HEK293T (cell line): ENCODE measurements at regions not wholly inside any gene's neighbourhood (a gene's known extent, or its start where the extent isn't known, plus 50 kb on each side); places are given as distances from the start of the nearest gene placed in this dataset.

Experiments used
- CTCF ChIA-PET: fragments of 350-600 bp; formaldehyde crosslinking; extraction: SDS; loops from one replicate; lab custom pipeline; 2021; ENCODE audit warnings: antibody characterized with exemption, inconsistent platforms; lab: Yijun Ruan, JAX
- POLR2A ChIA-PET: fragments of 350-600 bp; formaldehyde crosslinking; extraction: SDS; loops from one replicate; lab custom pipeline; 2020; ENCODE audit warnings: antibody characterized with exemption, inconsistent platforms; lab: Yijun Ruan, JAX
- DNase-seq: peaks from one replicate; pipeline ENCODE4 v3.0.0; 2012; ENCODE audit warnings: mixed read lengths; ENCODE audit errors: extremely low spot score
- ARNT ChIP-seq: fragments of 450-650 bp; IDR thresholded peaks from 2 replicates; pipeline ENCODE4 v1.6.1; 2017; ENCODE audit warnings: mild to moderate bottlenecking
- BHLHE40 ChIP-seq: fragments of 450-650 bp; IDR thresholded peaks from 2 replicates; pipeline ENCODE4 v1.6.1; 2016; ENCODE audit warnings: mild to moderate bottlenecking, moderate library complexity, borderline replicate concordance
- CTBP1 ChIP-seq: fragments of 450-650 bp; IDR thresholded peaks from 2 replicates; pipeline ENCODE4 v1.6.1; 2016; ENCODE audit warnings: borderline replicate concordance
- ELF4 ChIP-seq: fragments of 450-650 bp; IDR thresholded peaks from 2 replicates; pipeline ENCODE4 v1.6.1; 2017; ENCODE audit warnings: antibody characterized with exemption
- FOXA1 ChIP-seq: fragments of 450-650 bp; IDR thresholded peaks from 2 replicates; pipeline ENCODE4 v1.6.1; 2016; ENCODE audit warnings: mild to moderate bottlenecking
- FOXK2 ChIP-seq: fragments of 450-650 bp; IDR thresholded peaks from 2 replicates; pipeline ENCODE4 v1.6.1; 2016; ENCODE audit warnings: mild to moderate bottlenecking
- FOXM1 ChIP-seq: fragments of 450-650 bp; IDR thresholded peaks from 2 replicates; pipeline ENCODE4 v1.6.1; 2017; ENCODE audit warnings: mild to moderate bottlenecking, borderline replicate concordance
- HDGF ChIP-seq: fragments of 450-650 bp; IDR thresholded peaks from 2 replicates; pipeline ENCODE4 v1.6.1; 2017; ENCODE audit warnings: antibody characterized with exemption, borderline replicate concordance
- L3MBTL2 ChIP-seq: fragments of 450-650 bp; conservative IDR thresholded peaks from 2 replicates; pipeline ENCODE4 v1.6.1; 2016; ENCODE audit warnings: mild to moderate bottlenecking
- LEF1 ChIP-seq: fragments of 450-650 bp; IDR thresholded peaks from 2 replicates; pipeline ENCODE4 v1.6.1; 2017; ENCODE audit warnings: mild to moderate bottlenecking, borderline replicate concordance
- NFRKB ChIP-seq: fragments of 450-650 bp; IDR thresholded peaks from 2 replicates; pipeline ENCODE4 v1.6.1; 2016; ENCODE audit warnings: mild to moderate bottlenecking, moderate library complexity
- PKNOX1 ChIP-seq: fragments of 450-650 bp; IDR thresholded peaks from 2 replicates; pipeline ENCODE4 v1.6.1; 2016
- SP1 ChIP-seq: fragments of 450-650 bp; IDR thresholded peaks from 2 replicates; pipeline ENCODE4 v1.6.1; 2017
- SUZ12 ChIP-seq: fragments of 450-650 bp; IDR thresholded peaks from 2 replicates; pipeline ENCODE4 v1.6.1; 2016; ENCODE audit warnings: mild to moderate bottlenecking
- TARDBP ChIP-seq: fragments of 450-650 bp; IDR thresholded peaks from 2 replicates; pipeline ENCODE4 v1.6.1; 2016
- ZNF384 ChIP-seq: fragments of 450-650 bp; IDR thresholded peaks from 2 replicates; pipeline ENCODE4 v1.6.1; 2016

GRCh38 chr1:17925290-17926237 is 170.4 kb downstream of the ACTL8 start:
- POLR2A ChIA-PET: interaction anchor here (0.6 kb wide), 1 partner anchor 16 kb away, joined by 3 read pairs; no protein-coding TSS in a partner anchor
- TF ChIP-seq BHLHE40: no peak
- TF ChIP-seq HDGF: no peak
- TF ChIP-seq ZNF384: no peak
- no peak for TF ChIP-seq SP1
- no peak for TF ChIP-seq FOXM1
- TF ChIP-seq CTBP1: no peak
- TF ChIP-seq FOXA1: no peak
- no peak for TF ChIP-seq LEF1
- no peak for TF ChIP-seq SUZ12
- no peak for TF ChIP-seq PKNOX1
- TF ChIP-seq ARNT: no peak
- no peak for TF ChIP-seq L3MBTL2
- no peak for TF ChIP-seq ELF4
- TF ChIP-seq TARDBP: no peak
- TF ChIP-seq FOXK2: no peak
- TF ChIP-seq NFRKB: no peak
- CTCF ChIA-PET: interaction anchor here (0.8 kb wide), 1 partner anchor 10 kb away, joined by 3 read pairs; no protein-coding TSS in a partner anchor
- DNase-seq: no peak

- POLR2A ChIA-PET: no interaction called here
- CTCF ChIA-PET: no interaction called here
- no peak for DNase-seq
- TF ChIP-seq CTBP1: no peak
- TF ChIP-seq FOXA1: no peak
- no peak for TF ChIP-seq ZNF384
- no peak for TF ChIP-seq LEF1
- no peak for TF ChIP-seq ELF4
- TF ChIP-seq HDGF: no peak
- TF ChIP-seq L3MBTL2: no peak
- no peak for TF ChIP-seq BHLHE40
- no peak for TF ChIP-seq SUZ12
- TF ChIP-seq SP1: no peak
- no peak for TF ChIP-seq TARDBP
- TF ChIP-seq FOXM1: no peak
- no peak for TF ChIP-seq ARNT
- no peak for TF ChIP-seq FOXK2
- no peak for TF ChIP-seq PKNOX1
- no peak for TF ChIP-seq NFRKB
These were observed 171.8 kb downstream of the ACTL8 start for GRCh38 chr1:17926906-17927305.

- POLR2A ChIA-PET: no interaction called here
- DNase-seq: no peak
- TF ChIP-seq ELF4 (no peak), TARDBP (no peak), LEF1 (no peak), HDGF (no peak), SP1 (no peak), FOXM1 (no peak), FOXK2 (no peak), ZNF384 (no peak), PKNOX1 (no peak), SUZ12 (no peak), CTBP1 (no peak), BHLHE40 (no peak), L3MBTL2 (no peak), ARNT (no peak), NFRKB (no peak), FOXA1 (no peak)
- CTCF ChIA-PET: no interaction called here
These were observed 172.8 kb downstream of the ACTL8 start for GRCh38 chr1:17927952-17928351.

- CTCF ChIA-PET: interaction anchor here (0.5 kb wide), 1 partner anchor 162 kb away, joined by 3 read pairs; no protein-coding TSS in a partner anchor
- POLR2A ChIA-PET: no interaction called here
- TF ChIP-seq ZNF384: no peak
- no peak for TF ChIP-seq BHLHE40
- no peak for TF ChIP-seq LEF1
- TF ChIP-seq L3MBTL2: no peak
- no peak for TF ChIP-seq ELF4
- DNase-seq: no peak
These were observed 174.1 kb downstream of the ACTL8 start for GRCh38 chr1:17929224-17929623.

- TF ChIP-seq SUZ12 (no peak), HDGF (no peak), BHLHE40 (no peak), ARNT (no peak), FOXK2 (no peak), FOXM1 (no peak), TARDBP (no peak), SP1 (no peak), FOXA1 (no peak), NFRKB (no peak), ZNF384 (no peak), ELF4 (no peak), LEF1 (no peak), CTBP1 (no peak), PKNOX1 (no peak), L3MBTL2 (no peak)
- POLR2A ChIA-PET: no interaction called here
- no peak for DNase-seq
- CTCF ChIA-PET: no interaction called here
These were observed 175.5 kb downstream of the ACTL8 start for GRCh38 chr1:17930635-17931034.
